ENCODE measurements at regions not wholly inside any gene's neighbourhood (a gene's known extent, or its start where the extent isn't known, plus 50 kb on each side); places are given as distances from the start of the nearest gene placed in this dataset.

GRCh38 chr2:66323406-66323805, 111.5 kb upstream of the MEIS1 start:
- TF ChIP-seq, protein P1, sequence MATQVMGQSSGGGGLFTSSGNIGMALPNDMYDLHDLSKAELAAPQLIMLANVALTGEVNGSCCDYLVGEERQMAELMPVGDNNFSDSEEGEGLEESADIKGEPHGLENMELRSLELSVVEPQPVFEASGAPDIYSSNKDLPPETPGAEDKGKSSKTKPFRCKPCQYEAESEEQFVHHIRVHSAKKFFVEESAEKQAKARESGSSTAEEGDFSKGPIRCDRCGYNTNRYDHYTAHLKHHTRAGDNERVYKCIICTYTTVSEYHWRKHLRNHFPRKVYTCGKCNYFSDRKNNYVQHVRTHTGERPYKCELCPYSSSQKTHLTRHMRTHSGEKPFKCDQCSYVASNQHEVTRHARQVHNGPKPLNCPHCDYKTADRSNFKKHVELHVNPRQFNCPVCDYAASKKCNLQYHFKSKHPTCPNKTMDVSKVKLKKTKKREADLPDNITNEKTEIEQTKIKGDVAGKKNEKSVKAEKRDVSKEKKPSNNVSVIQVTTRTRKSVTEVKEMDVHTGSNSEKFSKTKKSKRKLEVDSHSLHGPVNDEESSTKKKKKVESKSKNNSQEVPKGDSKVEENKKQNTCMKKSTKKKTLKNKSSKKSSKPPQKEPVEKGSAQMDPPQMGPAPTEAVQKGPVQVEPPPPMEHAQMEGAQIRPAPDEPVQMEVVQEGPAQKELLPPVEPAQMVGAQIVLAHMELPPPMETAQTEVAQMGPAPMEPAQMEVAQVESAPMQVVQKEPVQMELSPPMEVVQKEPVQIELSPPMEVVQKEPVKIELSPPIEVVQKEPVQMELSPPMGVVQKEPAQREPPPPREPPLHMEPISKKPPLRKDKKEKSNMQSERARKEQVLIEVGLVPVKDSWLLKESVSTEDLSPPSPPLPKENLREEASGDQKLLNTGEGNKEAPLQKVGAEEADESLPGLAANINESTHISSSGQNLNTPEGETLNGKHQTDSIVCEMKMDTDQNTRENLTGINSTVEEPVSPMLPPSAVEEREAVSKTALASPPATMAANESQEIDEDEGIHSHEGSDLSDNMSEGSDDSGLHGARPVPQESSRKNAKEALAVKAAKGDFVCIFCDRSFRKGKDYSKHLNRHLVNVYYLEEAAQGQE (IDR thresholded peaks at IDR 0.05; ENCODE audit: insufficient replicate concordance, low read depth), result no peak
- Histone ChIP-seq H3K4me3 (replicated peaks; ENCODE audit: insufficient read depth, low read length) (no peak overlapping the region), H3K27ac (replicated peaks) (no peak overlapping the region), H3K27me3 (ENCODE audit: insufficient read depth, poor library complexity, severe bottlenecking) (no peaks in the 10 kb centered on the region)
- no peak for DNase-seq (ENCODE audit: low read depth in 1 of 2, low spot score in 1 of 2)

GRCh38 chr2:66322506-66323260, 112.2 kb upstream of the MEIS1 start:
- DNase-seq (ENCODE audit: low read depth in 1 of 2, low spot score in 1 of 2), result no peak
- Histone ChIP-seq H3K27me3 (ENCODE audit: insufficient read depth, poor library complexity, severe bottlenecking) (no peaks in the 10 kb centered on the region), H3K4me3 (replicated peaks; ENCODE audit: insufficient read depth, low read length) (no peak overlapping the region), H3K27ac (replicated peaks) (no peak overlapping the region)
- no peak for TF ChIP-seq CTCF (IDR thresholded peaks at IDR 0.05; ENCODE audit: insufficient read depth, low read length)
- TF ChIP-seq GABPA (IDR thresholded peaks at IDR 0.05; ENCODE audit: low read depth), result no peak
- no peak for TF ChIP-seq POLR2AphosphoS5 (IDR thresholded peaks at IDR 0.05; ENCODE audit: low read depth)
- TF ChIP-seq, protein P1 (IDR thresholded peaks at IDR 0.05; ENCODE audit: insufficient replicate concordance, low read depth), result no peak
- TF ChIP-seq SPI1 (IDR thresholded peaks at IDR 0.05; ENCODE audit: borderline replicate concordance, low read depth), result no peak

DNA sequence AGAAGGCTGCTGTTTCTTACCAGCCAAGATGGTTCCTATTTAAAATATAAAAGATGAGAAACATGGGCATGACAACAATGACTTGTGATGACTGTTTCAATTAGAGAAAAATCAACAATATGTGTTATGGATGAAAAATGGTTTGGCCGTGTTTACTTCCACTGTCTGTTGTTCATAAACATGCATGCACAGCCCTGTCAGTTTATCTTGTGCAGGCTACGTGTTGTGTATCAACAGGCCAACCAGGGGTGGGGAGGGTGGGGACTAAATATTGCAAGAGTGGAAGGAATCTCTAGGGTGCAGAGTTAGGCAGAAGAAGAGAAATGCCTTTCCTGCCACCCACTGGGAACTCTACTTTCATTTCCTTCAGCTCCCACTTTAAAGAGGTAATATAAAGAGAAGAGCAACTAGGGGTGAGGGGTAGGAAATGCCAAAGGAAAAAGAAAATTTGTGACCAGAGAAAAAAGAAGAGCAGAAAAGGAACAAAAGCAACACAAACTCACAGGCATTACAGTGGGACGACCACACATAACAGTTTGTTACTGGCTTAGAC, 116.8 kb upstream of the MEIS1 start:
- TF ChIP-seq SPI1 (IDR thresholded peaks at IDR 0.05; ENCODE audit: borderline replicate concordance, low read depth), result no peak
- TF ChIP-seq CTCF (IDR thresholded peaks at IDR 0.05; ENCODE audit: insufficient read depth, low read length), result no peak
- no peak for TF ChIP-seq GABPA (IDR thresholded peaks at IDR 0.05; ENCODE audit: low read depth)
- TF ChIP-seq POLR2AphosphoS5 (IDR thresholded peaks at IDR 0.05; ENCODE audit: low read depth), result no peak
- TF ChIP-seq, protein P1 (IDR thresholded peaks at IDR 0.05; ENCODE audit: insufficient replicate concordance, low read depth), result no peak
- Histone ChIP-seq H3K27me3 (ENCODE audit: insufficient read depth, poor library complexity, severe bottlenecking) (no peaks in the 10 kb centered on the region), H3K4me3 (replicated peaks; ENCODE audit: insufficient read depth, low read length) (no peak overlapping the region), H3K27ac (replicated peaks) (no peak overlapping the region)
- no peak for DNase-seq (ENCODE audit: low read depth in 1 of 2, low spot score in 1 of 2)

Data from HL-60 (cell line).